NB4 (cell line): ENCODE measurements at regions not wholly inside any gene's neighbourhood (a gene's known extent, or its start where the extent isn't known, plus 50 kb on each side); places are given as distances from the start of the nearest gene placed in this dataset.

Experiments
- DNase-seq: peaks from one replicate; pipeline ENCODE4 v3.0.0; 2010; ENCODE audit warnings: low read depth
- H3K4me3 ChIP-seq: one replicate; pipeline ENCODE4 v1.5.1; 2011; ENCODE audit warnings: mild to moderate bottlenecking, low read depth, low read length, moderate library complexity
- MYC ChIP-seq: IDR thresholded peaks from 2 replicates; pipeline ENCODE4 v1.6.1; 2011; ENCODE audit warnings: low read depth, low read length
- POLR2A ChIP-seq: IDR thresholded peaks from 2 replicates; pipeline ENCODE4 v1.6.1; 2011; ENCODE audit warnings: mild to moderate bottlenecking; ENCODE audit not compliant: insufficient read length; ENCODE audit errors: extremely low read depth
- TF ChIP-seq, protein P1 (sequence below): IDR thresholded peaks from 2 replicates; pipeline ENCODE4 v1.6.1; 2011; ENCODE audit warnings: low read depth, low read length
- TF ChIP-seq, protein P2 (sequence below): IDR thresholded peaks from one replicate; pipeline ENCODE4 v1.5.1; 2012; ENCODE audit warnings: low read depth, low read length

DNA sequence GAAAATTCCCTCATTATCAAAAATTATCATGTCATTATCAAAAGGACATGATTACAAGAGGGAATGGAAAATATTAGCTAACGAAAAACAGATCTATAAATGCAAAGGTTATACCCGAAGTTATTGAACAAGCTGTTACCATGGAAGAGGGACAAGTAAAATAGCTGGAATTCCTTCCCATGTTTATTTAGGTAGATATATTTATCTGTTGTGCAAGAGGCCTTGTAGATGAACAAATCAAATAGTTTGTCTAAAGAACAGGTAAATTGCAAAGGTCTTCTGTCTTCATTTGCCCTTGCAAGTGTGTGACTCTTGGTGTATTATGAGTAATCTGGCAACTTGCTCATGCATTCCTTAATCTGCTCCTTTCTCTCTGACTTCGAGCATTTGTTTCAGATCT lies 1170.9 kb downstream of the SORCS1 start:
- TF ChIP-seq MYC (no peak), POLR2A (no peak)
- TF ChIP-seq, protein P1, sequence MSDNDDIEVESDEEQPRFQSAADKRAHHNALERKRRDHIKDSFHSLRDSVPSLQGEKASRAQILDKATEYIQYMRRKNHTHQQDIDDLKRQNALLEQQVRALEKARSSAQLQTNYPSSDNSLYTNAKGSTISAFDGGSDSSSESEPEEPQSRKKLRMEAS = no peak
- TF ChIP-seq, protein P2, sequence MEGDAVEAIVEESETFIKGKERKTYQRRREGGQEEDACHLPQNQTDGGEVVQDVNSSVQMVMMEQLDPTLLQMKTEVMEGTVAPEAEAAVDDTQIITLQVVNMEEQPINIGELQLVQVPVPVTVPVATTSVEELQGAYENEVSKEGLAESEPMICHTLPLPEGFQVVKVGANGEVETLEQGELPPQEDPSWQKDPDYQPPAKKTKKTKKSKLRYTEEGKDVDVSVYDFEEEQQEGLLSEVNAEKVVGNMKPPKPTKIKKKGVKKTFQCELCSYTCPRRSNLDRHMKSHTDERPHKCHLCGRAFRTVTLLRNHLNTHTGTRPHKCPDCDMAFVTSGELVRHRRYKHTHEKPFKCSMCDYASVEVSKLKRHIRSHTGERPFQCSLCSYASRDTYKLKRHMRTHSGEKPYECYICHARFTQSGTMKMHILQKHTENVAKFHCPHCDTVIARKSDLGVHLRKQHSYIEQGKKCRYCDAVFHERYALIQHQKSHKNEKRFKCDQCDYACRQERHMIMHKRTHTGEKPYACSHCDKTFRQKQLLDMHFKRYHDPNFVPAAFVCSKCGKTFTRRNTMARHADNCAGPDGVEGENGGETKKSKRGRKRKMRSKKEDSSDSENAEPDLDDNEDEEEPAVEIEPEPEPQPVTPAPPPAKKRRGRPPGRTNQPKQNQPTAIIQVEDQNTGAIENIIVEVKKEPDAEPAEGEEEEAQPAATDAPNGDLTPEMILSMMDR = no peak
- H3K4me3 ChIP-seq = no peak overlapping the region
- DNase-seq = no peak

DNA sequence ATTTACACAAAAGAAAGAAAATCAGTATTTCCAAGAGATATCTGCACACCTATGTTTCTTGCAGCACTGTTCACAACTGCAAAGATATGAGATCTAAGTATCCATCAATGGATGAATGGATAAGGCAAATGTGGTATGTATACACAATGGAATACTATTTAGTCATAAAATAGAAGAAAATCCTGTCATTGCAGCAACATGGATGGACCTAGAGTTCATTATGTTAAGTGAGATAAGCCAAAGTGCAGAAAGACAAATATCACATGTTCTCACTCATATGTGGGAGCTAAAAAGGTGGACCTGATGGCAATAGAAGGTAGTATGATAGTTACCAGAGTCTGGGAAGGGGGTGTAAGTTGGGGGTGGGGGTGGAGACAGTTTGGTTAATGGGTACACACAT lies 1171.6 kb downstream of the SORCS1 start:
- no peak for TF ChIP-seq POLR2A
- no peak for TF ChIP-seq MYC
- TF ChIP-seq, protein P1 = no peak
- TF ChIP-seq, protein P2 = no peak
- H3K4me3 ChIP-seq = no peak overlapping the region
- no peak for DNase-seq

DNA sequence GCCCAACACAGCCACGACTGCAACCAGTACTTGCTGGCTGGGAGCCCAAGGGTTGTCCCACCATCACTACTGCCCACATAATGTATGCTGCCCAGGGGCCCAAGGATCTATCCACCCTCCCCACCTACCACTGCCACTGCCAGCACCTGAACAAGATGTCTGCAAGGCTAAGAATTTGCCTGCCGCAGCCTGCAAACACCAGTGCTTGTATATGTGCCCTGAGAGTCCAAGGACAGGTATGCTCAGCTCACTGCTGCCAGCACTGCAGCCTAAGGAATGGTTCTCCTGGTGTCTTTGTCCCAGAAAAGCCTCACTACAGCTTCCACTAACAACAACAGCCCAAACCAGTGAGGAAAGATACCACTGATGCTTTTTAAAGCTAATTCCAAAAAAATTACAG lies 1174.0 kb downstream of the SORCS1 start:
- DNase-seq = no peak
- no peak overlapping the region for H3K4me3 ChIP-seq
- TF ChIP-seq, protein P2 = no peak
- TF ChIP-seq, protein P1 = no peak
- TF ChIP-seq POLR2A (no peak), MYC (no peak)

DNA sequence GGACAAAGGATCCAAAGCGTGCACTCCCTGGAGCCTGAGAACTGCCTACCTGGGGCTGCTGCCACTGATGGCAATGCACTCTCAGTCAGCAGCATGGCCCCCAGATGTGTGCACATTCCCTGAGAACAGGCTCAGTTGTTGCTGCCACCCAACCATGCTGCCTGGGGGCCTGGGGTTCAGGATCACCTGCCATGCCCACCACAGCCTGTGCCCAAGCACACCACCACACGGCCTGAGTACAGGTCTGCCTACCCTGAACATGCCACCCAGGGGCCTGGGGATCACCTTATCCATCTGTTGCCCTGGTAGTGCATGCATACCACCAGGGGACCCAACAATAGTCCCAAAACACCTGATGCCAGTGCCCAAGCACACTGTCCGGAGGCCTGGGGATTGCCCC lies 1174.5 kb downstream of the SORCS1 start:
- H3K4me3 ChIP-seq = no peak overlapping the region
- TF ChIP-seq, protein P2 = no peak
- no peak for TF ChIP-seq POLR2A
- TF ChIP-seq, protein P1 = no peak
- TF ChIP-seq MYC = no peak
- DNase-seq = no peak

DNA sequence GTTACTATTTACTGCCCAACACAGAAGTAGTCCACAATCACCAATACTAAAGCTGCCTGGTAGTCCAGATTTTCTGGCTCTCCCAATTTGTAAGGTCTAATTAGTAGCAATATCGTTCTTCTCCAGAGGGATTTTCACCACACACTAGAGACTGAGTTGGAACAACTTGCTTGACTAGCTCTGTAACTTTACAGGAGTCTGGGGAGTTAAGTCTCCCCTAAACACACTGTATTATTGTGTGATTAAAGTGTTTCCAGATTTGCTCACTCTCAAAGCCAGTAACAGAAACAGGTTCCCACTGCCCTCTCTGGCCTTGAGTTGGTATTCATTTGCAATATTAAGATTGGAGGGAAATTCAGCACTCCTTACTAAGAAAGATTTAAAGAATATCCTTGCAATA lies 1175.7 kb downstream of the SORCS1 start:
- TF ChIP-seq, protein P2 = no peak
- TF ChIP-seq POLR2A = no peak
- TF ChIP-seq MYC = no peak
- TF ChIP-seq, protein P1 = no peak
- no peak for DNase-seq
- H3K4me3 ChIP-seq = no peak overlapping the region
